HCT116 (cell line): ENCODE measurements at regions not wholly inside any gene's neighbourhood (a gene's known extent, or its start where the extent isn't known, plus 50 kb on each side); places are given as distances from the start of the nearest gene placed in this dataset.

ENCODE experiments used
- ATAC-seq: fragments of 200-7000 bp; cut with Tn5 transposase; 2 replicates; pipeline ENCODE4 v1.9.1; 2020; ENCODE audit warnings: mild to moderate bottlenecking, moderate library complexity
- BruUV-seq: library from RNA; stranded (reverse); fragments of 400-500 nt; replicated peaks from 2 replicates; lab custom pipeline; 2021; lab: Mats Ljungman, UMichigan
- CTCF ChIA-PET: fragments of 300-600 bp; sonication (Branson Sonifier 250); formaldehyde crosslinking; loops from one replicate; lab custom pipeline; 2021; ENCODE audit warnings: antibody characterized with exemption; lab: Charles Lee
- POLR2A ChIA-PET: fragments of 300-600, 350-600 bp; sonication (Branson Sonifier 250); formaldehyde crosslinking; loops from one replicate; lab custom pipeline; 2021; ENCODE audit warnings: antibody characterized with exemption; lab: Charles Lee
- RAD21 ChIA-PET, 2 experiments: fragments of 300-600 bp; sonication (Branson Sonifier 250); formaldehyde crosslinking; loops; one replicate each; lab custom pipeline; 2023; ENCODE audit warnings: low total read pairs in 2 of 2; ENCODE audit not compliant: uncharacterized antibody in 2 of 2, unreplicated experiment in 2 of 2, low non-redundant PET in 1 of 2; lab: Charles Lee
- DNase-seq: peaks from one replicate; pipeline ENCODE4 v3.0.0-alpha.2; 2010; ENCODE audit warnings: low read depth, low spot score
- H2AFZ ChIP-seq: fragments of 200-600 bp; shearing (Covaris generic), sonication (generic); 2 replicates; pipeline ENCODE4 v1.6.1; 2017; ENCODE audit warnings: low read depth, mixed run types, mixed read lengths, antibody characterized with exemption, low read length; ENCODE audit not compliant: poor library complexity, severe bottlenecking
- H3K27ac ChIP-seq: 2 replicates; pipeline ENCODE4 v1.5.1; 2012; ENCODE audit warnings: low read depth, low read length
- H3K27me3 ChIP-seq: fragments of 200-600 bp; sonication (generic); 2 replicates; pipeline ENCODE4 v1.6.1; 2016; ENCODE audit warnings: mixed run types, low read length, mixed read lengths; ENCODE audit not compliant: insufficient read depth
- H3K36me3 ChIP-seq, 2 experiments: fragments of 200-500 bp in 1 of 2; fragments of 200-600 bp in 1 of 2; sonication (Bioruptor generic) in 1 of 2; sonication (generic) in 1 of 2; 2 replicates each; pipeline versions ENCODE4 v1.5.1 to v1.6.1; 2014 to 2016; ENCODE audit warnings: low read length in 2 of 2, inconsistent platforms in 1 of 2, mixed read lengths in 1 of 2, mixed run types in 1 of 2; ENCODE audit not compliant: insufficient read depth in 2 of 2, control insufficient read depth in 1 of 2
- H3K4me1 ChIP-seq, 2 experiments: fragments of 200-600 bp in 1 of 2; sonication (generic) in 1 of 2; 2 replicates each; pipeline versions ENCODE4 v1.5.1 to v1.6.1; 2012 to 2017; ENCODE audit warnings: low read length in 2 of 2, inconsistent platforms in 1 of 2, mild to moderate bottlenecking in 1 of 2, mixed read lengths in 1 of 2, mixed run types in 1 of 2, moderate library complexity in 1 of 2; ENCODE audit not compliant: insufficient read depth in 2 of 2, control insufficient read depth in 1 of 2
- H3K4me2 ChIP-seq: fragments of 200-600 bp; sonication (generic); 2 replicates; pipeline ENCODE4 v1.6.1; 2017; ENCODE audit warnings: mixed run types, low read length, mixed read lengths
- H3K4me3 ChIP-seq, 2 experiments: fragments of 200-600 bp in 1 of 2; sonication (generic) in 1 of 2; replicated peaks in 1 of 2; 2 replicates each; pipeline ENCODE4 v1.5.1; 2011 to 2016; ENCODE audit warnings: low read length in 2 of 2, control low read depth in 1 of 2, low read depth in 1 of 2, mild to moderate bottlenecking in 1 of 2, mixed read lengths in 1 of 2, mixed run types in 1 of 2
- H3K79me2 ChIP-seq: fragments of 200-600 bp; sonication (generic); 2 replicates; pipeline ENCODE4 v1.6.1; 2017; ENCODE audit warnings: mild to moderate bottlenecking, mixed run types, low read length, moderate library complexity, mixed read lengths; ENCODE audit not compliant: insufficient read depth
- H3K9ac ChIP-seq: fragments of 200-600 bp; sonication (generic); 2 replicates; pipeline ENCODE4 v1.6.1; 2016; ENCODE audit warnings: low read length, mixed read lengths
- H3K9me2 ChIP-seq: fragments of 200-600 bp; sonication (generic), shearing (Covaris generic); 2 replicates; pipeline ENCODE4 v1.6.1; 2017; ENCODE audit warnings: mixed run types, mild to moderate bottlenecking, moderate library complexity; ENCODE audit not compliant: insufficient read depth
- H3K9me3 ChIP-seq, 2 experiments: fragments of 200-500 bp in 1 of 2; fragments of 200-600 bp in 1 of 2; sonication (Bioruptor generic) in 1 of 2; sonication (generic) in 1 of 2; 2 replicates each; pipeline ENCODE4 v1.6.1; 2014 to 2017; ENCODE audit warnings: low read length in 2 of 2, mixed read lengths in 2 of 2, inconsistent platforms in 1 of 2, low read depth in 1 of 2, mild to moderate bottlenecking in 1 of 2, mixed run types in 1 of 2, moderate library complexity in 1 of 2; ENCODE audit not compliant: control insufficient read depth in 1 of 2, insufficient read depth in 1 of 2
- H4K20me1 ChIP-seq: fragments of 200-600 bp; sonication (generic), shearing (Covaris generic); 2 replicates; pipeline ENCODE4 v1.6.1; 2017; ENCODE audit warnings: mixed run types, mild to moderate bottlenecking, moderate library complexity; ENCODE audit not compliant: insufficient read depth
- ATF3 ChIP-seq: IDR thresholded peaks from 2 replicates; pipeline ENCODE4 v1.6.1; 2012
- EGR1 ChIP-seq: IDR thresholded peaks from 2 replicates; pipeline ENCODE4 v1.6.1; 2012; ENCODE audit warnings: low read depth
- ELF1 ChIP-seq: IDR thresholded peaks from 2 replicates; pipeline ENCODE4 v1.6.1; 2012; ENCODE audit warnings: low read depth, borderline replicate concordance
- EZH2 ChIP-seq: fragments of 200-600 bp; sonication (generic); IDR thresholded peaks from 2 replicates; pipeline ENCODE4 v1.6.1; 2017; ENCODE audit warnings: antibody characterized with exemption, mixed run types
- MAX ChIP-seq: IDR thresholded peaks from 2 replicates; pipeline ENCODE4 v1.6.1; 2012
- ZBTB33 ChIP-seq: IDR thresholded peaks from 2 replicates; pipeline ENCODE4 v1.6.1; 2011; ENCODE audit warnings: mild to moderate bottlenecking, low read length, moderate library complexity; ENCODE audit not compliant: insufficient replicate concordance; ENCODE audit errors: extremely low read depth
- ZNF274 ChIP-seq: fragments of 200-500 bp; sonication (Bioruptor generic); IDR thresholded peaks from 2 replicates; pipeline ENCODE4 v1.6.1; 2014; ENCODE audit warnings: mild to moderate bottlenecking, low read depth, low read length, inconsistent platforms
- intact Hi-C: fragments of 100-400 bp; cut with micrococcal nuclease; formaldehyde crosslinking; loops from 2 replicates; pipeline ENCODE4 v1.10.0; 2022

- ChIA-PET RAD21 (no interaction called here), POLR2A (no interaction called here)
Measured at GRCh38 chr3:26061947-26062346, 272.1 kb downstream of the OXSM start.

GRCh38 chr3:26064297-26064696 lies 274.4 kb downstream of the OXSM start:
- H3K4me3 ChIP-seq = no peak overlapping the region
- ATAC-seq (no peak), DNase-seq (no peak)
- TF ChIP-seq MAX = no peak
- no peak overlapping the region for H3K27ac ChIP-seq
- no peak overlapping the region for H2AFZ ChIP-seq
- POLR2A ChIA-PET = no interaction called here
- no peaks in the 10 kb centered on the region for H3K9me3 ChIP-seq
- no peak overlapping the region for H3K9ac ChIP-seq
- H3K9me2 ChIP-seq = no peaks in the 10 kb centered on the region
- H3K4me1 ChIP-seq = no peaks in the 10 kb centered on the region
- H3K79me2 ChIP-seq = no peaks in the 10 kb centered on the region
- no peaks in the 10 kb centered on the region for H4K20me1 ChIP-seq
- intact Hi-C loops = no loop called here
- no TSS peak for BruUV-seq
- RAD21 ChIA-PET = no interaction called here
- no peaks in the 10 kb centered on the region for H3K36me3 ChIP-seq
- no peak overlapping the region for H3K4me2 ChIP-seq
- no peaks in the 10 kb centered on the region for H3K27me3 ChIP-seq
- CTCF ChIA-PET = no interaction called here

More at GRCh38 chr3:26061947-26062346, 272.1 kb downstream of the OXSM start:
- Histone ChIP-seq H3K27ac (no peak overlapping the region), H3K27me3 (no peaks in the 10 kb centered on the region), H4K20me1 (no peaks in the 10 kb centered on the region), H2AFZ (no peak overlapping the region), H3K9me2 (no peaks in the 10 kb centered on the region), H3K9ac (no peak overlapping the region), H3K36me3 (no peaks in the 10 kb centered on the region), H3K79me2 (no peaks in the 10 kb centered on the region), H3K4me3 (no peak overlapping the region), H3K4me1 (no peaks in the 10 kb centered on the region), H3K9me3 (no peaks in the 10 kb centered on the region), H3K4me2 (no peak overlapping the region)
- TF ChIP-seq EZH2 = no peak
- no peak for TF ChIP-seq ZNF274
- no peak for TF ChIP-seq ELF1
- TF ChIP-seq ZBTB33 = no peak
- TF ChIP-seq ATF3 = no peak
- TF ChIP-seq EGR1 = no peak
- intact Hi-C loops = no loop called here
- CTCF ChIA-PET = no interaction called here
- no peak for DNase-seq
- no TSS peak for BruUV-seq
- no peak for ATAC-seq
